BE2C (cell line): ENCODE measurements at regions not wholly inside any gene's neighbourhood (a gene's known extent, or its start where the extent isn't known, plus 50 kb on each side); places are given as distances from the start of the nearest gene placed in this dataset.

Experiments used
- DNase-seq: peaks from one replicate; pipeline ENCODE4 v3.0.0-alpha.2; 2020
- H3K27me3 ChIP-seq: fragments of 250-450 bp; sonication (Bioruptor Pico); 2 replicates; pipeline ENCODE4 v1.5.1; 2020; ENCODE audit warnings: mild to moderate bottlenecking
- H3K36me3 ChIP-seq: fragments of 250-450 bp; sonication (Bioruptor Pico); 2 replicates; pipeline ENCODE4 v1.5.1; 2020; ENCODE audit warnings: mild to moderate bottlenecking
- H3K4me1 ChIP-seq: fragments of 250-450 bp; sonication (Bioruptor Pico); 2 replicates; pipeline ENCODE4 v1.5.1; 2020
- H3K4me3 ChIP-seq: 2 replicates; pipeline ENCODE4 v1.5.1; 2011; ENCODE audit warnings: low read depth, low read length
- H3K9me3 ChIP-seq: fragments of 250-450 bp; sonication (Bioruptor Pico); 2 replicates; pipeline ENCODE4 v1.5.1; 2020
- CTCF ChIP-seq: IDR thresholded peaks from 2 replicates; pipeline ENCODE4 v1.5.1; 2012; ENCODE audit warnings: mild to moderate bottlenecking, low read depth, low read length

GRCh38 chr7:25967278-25968204 is 184.5 kb upstream of the NFE2L3 start:
- DNase-seq: no peak
- no peak for TF ChIP-seq CTCF
- Histone ChIP-seq H3K27me3 (peaks cover 34% of the 10 kb centered on the region), H3K36me3 (no peaks in the 10 kb centered on the region), H3K9me3 (no peaks in the 10 kb centered on the region), H3K4me1 (no peaks in the 10 kb centered on the region), H3K4me3 (no peak overlapping the region)

GRCh38 chr7:25968205-25968993 is 183.6 kb upstream of the NFE2L3 start:
- H3K4me1 ChIP-seq: no peaks in the 10 kb centered on the region
- peaks cover 29% of the 10 kb centered on the region for H3K27me3 ChIP-seq
- TF ChIP-seq CTCF: no peak
- DNase-seq: no peak
- H3K4me3 ChIP-seq: no peak overlapping the region
- H3K36me3 ChIP-seq: no peaks in the 10 kb centered on the region
- no peaks in the 10 kb centered on the region for H3K9me3 ChIP-seq

- no peaks in the 10 kb centered on the region for H3K9me3 ChIP-seq
- no peak for DNase-seq
- TF ChIP-seq CTCF: no peak
- H3K4me3 ChIP-seq: no peak overlapping the region
- H3K36me3 ChIP-seq: no peaks in the 10 kb centered on the region
- no peaks in the 10 kb centered on the region for H3K4me1 ChIP-seq
- peaks cover 25% of the 10 kb centered on the region for H3K27me3 ChIP-seq
Measured at GRCh38 chr7:25970356-25970755, 181.6 kb upstream of the NFE2L3 start.

- Histone ChIP-seq H3K4me3 (no peak overlapping the region), H3K9me3 (no peaks in the 10 kb centered on the region), H3K36me3 (no peaks in the 10 kb centered on the region), H3K4me1 (no peaks in the 10 kb centered on the region), H3K27me3 (peaks cover 25% of the 10 kb centered on the region)
- no peak for TF ChIP-seq CTCF
- DNase-seq: no peak
Measured at GRCh38 chr7:25970911-25971310, 181.1 kb upstream of the NFE2L3 start.

- H3K4me3 ChIP-seq: no peak overlapping the region
- 0 out of 2 replicates have a peak, but pooled peaks cover 5% of the 10 kb centered on the region for H3K27me3 ChIP-seq
- no peaks in the 10 kb centered on the region for H3K36me3 ChIP-seq
- no peak for DNase-seq
- no peaks in the 10 kb centered on the region for H3K9me3 ChIP-seq
- H3K4me1 ChIP-seq: no peaks in the 10 kb centered on the region
- TF ChIP-seq CTCF: no peak
Measured at GRCh38 chr7:25976630-25977029, 175.4 kb upstream of the NFE2L3 start.
